IMR-90 (cell line): ENCODE measurements at regions not wholly inside any gene's neighbourhood (a gene's known extent, or its start where the extent isn't known, plus 50 kb on each side); places are given as distances from the start of the nearest gene placed in this dataset.

Experiments
- ATAC-seq: fragments of 200-7000 bp; cut with Tn5 transposase; 2 replicates; pipeline ENCODE4 v1.9.1; 2020; ENCODE audit warnings: low read depth, mild to moderate bottlenecking, moderate library complexity
- BruUV-seq: library from RNA; stranded (reverse); fragments of 400-500 nt; replicated peaks from 2 replicates; lab custom pipeline; 2021; lab: Mats Ljungman, UMichigan
- CTCF ChIA-PET: fragments of 300-600 bp; formaldehyde crosslinking; extraction: SDS; loops from one replicate; lab custom pipeline; 2021; ENCODE audit warnings: antibody characterized with exemption; lab: Yijun Ruan, JAX
- POLR2A ChIA-PET: fragments of 300-600 bp; sonication (Branson Sonifier 250); formaldehyde crosslinking; loops from one replicate; lab custom pipeline; 2022; ENCODE audit warnings: antibody characterized with exemption; ENCODE audit not compliant: unreplicated experiment; lab: Charles Lee
- DNase-seq: peaks from one replicate; pipeline ENCODE4 v3.0.0; 2013
- H2AFZ ChIP-seq: replicated peaks from 2 replicates; pipeline ENCODE3; 2013; ENCODE audit warnings: low read length, mild to moderate bottlenecking; ENCODE audit not compliant: poor library complexity
- H2AK5ac ChIP-seq: 2 replicates; pipeline ENCODE4 v1.6.1; 2013; ENCODE audit warnings: low read depth, low read length, inconsistent platforms
- H2AK9ac ChIP-seq: replicated peaks from 2 replicates; pipeline ENCODE3; 2013; ENCODE audit warnings: mild to moderate bottlenecking, low read depth, low read length, moderate library complexity; ENCODE audit not compliant: poor library complexity
- H2BK120ac ChIP-seq: 2 replicates; pipeline ENCODE4 v1.6.1; 2013; ENCODE audit warnings: low read depth, low read length, inconsistent platforms
- H2BK15ac ChIP-seq: 3 replicates; pipeline ENCODE4 v1.6.1; 2013; ENCODE audit warnings: low read depth, low read length, inconsistent platforms
- H2BK20ac ChIP-seq: 2 replicates; pipeline ENCODE4 v1.6.1; 2013; ENCODE audit warnings: low read depth, mild to moderate bottlenecking, inconsistent platforms, low read length, moderate library complexity
- H2BK5ac ChIP-seq: 2 replicates; pipeline ENCODE4 v1.6.1; 2013; ENCODE audit warnings: mild to moderate bottlenecking, low read depth, low read length, inconsistent platforms; ENCODE audit not compliant: poor library complexity, severe bottlenecking
- H3K14ac ChIP-seq: replicated peaks from 2 replicates; pipeline ENCODE4 v1.6.1; 2013; ENCODE audit warnings: low read depth, low read length, inconsistent platforms
- H3K18ac ChIP-seq: 2 replicates; pipeline ENCODE4 v1.6.1; 2013; ENCODE audit warnings: low read depth, low read length, control low read depth
- H3K23ac ChIP-seq: 2 replicates; pipeline ENCODE4 v1.6.1; 2013; ENCODE audit warnings: low read depth, low read length, inconsistent platforms
- H3K27ac ChIP-seq: 2 replicates; pipeline ENCODE4 v1.5.1; 2013; ENCODE audit warnings: mild to moderate bottlenecking, control low read depth, low read length; ENCODE audit not compliant: insufficient read depth
- H3K27me3 ChIP-seq: 2 replicates; pipeline ENCODE4 v1.6.1; 2013; ENCODE audit warnings: low read length; ENCODE audit not compliant: control insufficient read depth, insufficient read depth
- H3K36me3 ChIP-seq: 2 replicates; pipeline ENCODE4 v1.6.1; 2013; ENCODE audit warnings: low read length, mixed read lengths; ENCODE audit not compliant: control insufficient read depth, insufficient read depth
- H3K4ac ChIP-seq: 2 replicates; pipeline ENCODE4 v1.6.1; 2013; ENCODE audit warnings: low read depth, low read length, inconsistent platforms
- H3K4me1 ChIP-seq: 2 replicates; pipeline ENCODE4 v1.6.1; 2013; ENCODE audit warnings: low read length, mixed read lengths; ENCODE audit not compliant: control insufficient read depth, insufficient read depth
- H3K4me2 ChIP-seq: 2 replicates; pipeline ENCODE4 v1.6.1; 2013; ENCODE audit warnings: low read depth, mild to moderate bottlenecking, control low read depth, low read length, moderate library complexity
- H3K4me3 ChIP-seq: 2 replicates; pipeline ENCODE4 v1.5.1; 2013; ENCODE audit warnings: low read depth, mild to moderate bottlenecking, control low read depth, low read length, moderate library complexity; ENCODE audit not compliant: insufficient read depth
- H3K56ac ChIP-seq: 2 replicates; pipeline ENCODE4 v1.6.1; 2013; ENCODE audit warnings: low read length, inconsistent platforms; ENCODE audit not compliant: insufficient read depth; ENCODE audit errors: extremely low read depth
- H3K79me1 ChIP-seq, 2 experiments: 2 replicates each; pipeline ENCODE4 v1.6.1; 2013; ENCODE audit warnings: low read length in 2 of 2, inconsistent platforms in 1 of 2, low read depth in 1 of 2
- H3K9ac ChIP-seq: 2 replicates; pipeline ENCODE4 v1.6.1; 2013; ENCODE audit warnings: low read depth, low read length, control low read depth
- H3K9me1 ChIP-seq: 2 replicates; pipeline ENCODE4 v1.6.1; 2013; ENCODE audit warnings: low read length, inconsistent platforms; ENCODE audit not compliant: insufficient read depth
- H3K9me3 ChIP-seq: 2 replicates; pipeline ENCODE4 v1.6.1; 2013; ENCODE audit warnings: low read length; ENCODE audit not compliant: control insufficient read depth, insufficient read depth
- H4K20me1 ChIP-seq: 2 replicates; pipeline ENCODE4 v1.6.1; 2013; ENCODE audit warnings: low read length, inconsistent platforms; ENCODE audit not compliant: insufficient read depth
- H4K5ac ChIP-seq: 2 replicates; pipeline ENCODE4 v1.6.1; 2013; ENCODE audit warnings: mild to moderate bottlenecking, low read depth, low read length, control low read depth
- H4K8ac ChIP-seq, 2 experiments: 2 replicates each; pipeline ENCODE4 v1.6.1; 2013; ENCODE audit warnings: low read depth in 2 of 2, low read length in 2 of 2, control low read depth in 1 of 2, inconsistent platforms in 1 of 2
- H4K91ac ChIP-seq: 2 replicates; pipeline ENCODE4 v1.6.1; 2013; ENCODE audit warnings: low read depth, low read length, inconsistent platforms; ENCODE audit not compliant: insufficient read depth
- BHLHE40 ChIP-seq: fragments of 150-350 bp; IDR thresholded peaks from 2 replicates; pipeline ENCODE4 v1.6.1; 2016; ENCODE audit warnings: mild to moderate bottlenecking, low read depth, low read length
- CEBPB ChIP-seq: IDR thresholded peaks from 2 replicates; pipeline ENCODE4 v1.6.1; 2012; ENCODE audit warnings: low read depth, low read length, improper control_type of control experiment
- CHD1 ChIP-seq: IDR thresholded peaks from 2 replicates; pipeline ENCODE4 v1.6.1; 2012; ENCODE audit warnings: low read depth, low read length, improper control_type of control experiment
- MAFK ChIP-seq: IDR thresholded peaks from 2 replicates; pipeline ENCODE4 v1.6.1; 2012; ENCODE audit warnings: low read depth, low read length, improper control_type of control experiment
- MAZ ChIP-seq: IDR thresholded peaks from 2 replicates; pipeline ENCODE4 v1.6.1; 2012; ENCODE audit warnings: low read depth, mild to moderate bottlenecking, low read length, improper control_type of control experiment, moderate library complexity, borderline replicate concordance
- MXI1 ChIP-seq: IDR thresholded peaks from 2 replicates; pipeline ENCODE4 v1.6.1; 2012; ENCODE audit warnings: low read depth, mild to moderate bottlenecking, low read length, moderate library complexity, borderline replicate concordance
- NFE2L2 ChIP-seq: fragments of 150-350 bp; IDR thresholded peaks from 2 replicates; pipeline ENCODE4 v1.6.1; 2016; ENCODE audit warnings: low read depth, mild to moderate bottlenecking, low read length
- POLR2A ChIP-seq: IDR thresholded peaks from 2 replicates; pipeline ENCODE4 v1.6.1; 2012; ENCODE audit warnings: mild to moderate bottlenecking, low read depth, low read length
- RAD21 ChIP-seq: IDR thresholded peaks from 2 replicates; pipeline ENCODE4 v1.6.1; 2012; ENCODE audit warnings: low read length, improper control_type of control experiment
- RCOR1 ChIP-seq: IDR thresholded peaks from 2 replicates; pipeline ENCODE4 v1.6.1; 2012; ENCODE audit warnings: mild to moderate bottlenecking, low read length, improper control_type of control experiment; ENCODE audit not compliant: insufficient replicate concordance
- RFX5 ChIP-seq: IDR thresholded peaks from 2 replicates; pipeline ENCODE4 v1.8.0; 2012; ENCODE audit warnings: low read depth, mild to moderate bottlenecking, low read length, moderate library complexity
- SMC3 ChIP-seq: fragments of 150-350 bp; IDR thresholded peaks from 2 replicates; pipeline ENCODE4 v1.6.1; 2016; ENCODE audit warnings: low read depth, mild to moderate bottlenecking, antibody characterized with exemption, low read length, moderate library complexity
- WGBS, 2 experiments: methylation state at CpG; one replicate each; pipeline versions ENCODE4 v1.1.5 to v1.1.7; 2013; ENCODE audit warnings: missing lambda C conversion rate in 2 of 2; ENCODE audit not compliant: insufficient read length in 1 of 2; ENCODE audit errors: extremely low coverage in 2 of 2; 5-methylcytosine and 5-hydroxymethylcytosine counted together
- dilution Hi-C: fragments of 300-500 bp; cut with HindIII; formaldehyde crosslinking; loops from one replicate; pipeline ENCODE4 v1.14.3; 2018; ENCODE audit warnings: low sequenced_read_pairs; ENCODE audit not compliant: unreplicated experiment
- in situ Hi-C: fragments of 300-500 bp; cut with MboI; formaldehyde crosslinking; loops from 3 replicates; pipeline ENCODE4 v1.14.3; 2019; ENCODE audit warnings: low sequenced_read_pairs, inconsistent platforms, mixed read lengths
- intact Hi-C: fragments of 100-400 bp; cut with micrococcal nuclease; formaldehyde crosslinking; loops from 2 replicates; pipeline ENCODE4 v1.10.0; 2022
- TF ChIP-seq, protein P1 (sequence below): conservative IDR thresholded peaks from 2 replicates; pipeline ENCODE4 v1.5.1; 2012; ENCODE audit warnings: mild to moderate bottlenecking, low read depth, low read length, improper control_type of control experiment
- TF ChIP-seq, protein P2 (sequence below): fragments of 150-350 bp; IDR thresholded peaks from 2 replicates; pipeline ENCODE4 v1.6.1; 2017; ENCODE audit warnings: mild to moderate bottlenecking, antibody characterized with exemption, low read length, low read depth
- TF ChIP-seq, protein P3 (sequence below): fragments of 150-350 bp; IDR thresholded peaks from 2 replicates; pipeline ENCODE4 v1.6.1; 2016; ENCODE audit warnings: low read depth, mild to moderate bottlenecking, low read length, moderate library complexity, borderline replicate concordance

DNA sequence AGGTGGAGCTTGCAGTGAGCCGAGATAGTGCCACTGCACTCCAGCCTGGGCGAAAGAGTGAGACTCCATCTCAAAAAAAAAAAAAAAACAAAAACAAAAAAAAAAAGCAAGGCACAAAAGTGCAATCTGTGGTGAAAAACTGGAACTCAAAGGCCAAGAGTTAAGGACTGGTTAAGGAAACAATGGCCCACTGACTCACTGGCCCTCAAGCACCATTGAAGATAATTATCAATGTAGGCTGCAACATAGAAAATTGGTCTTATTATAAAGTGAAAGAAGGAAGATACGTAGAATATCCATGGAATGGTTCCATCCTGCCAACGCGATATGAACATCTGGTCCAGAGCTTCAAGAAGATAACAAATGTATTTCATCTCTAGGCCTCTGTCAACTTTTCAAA lies 444.2 kb downstream of the SOX9 start:
- dilution Hi-C loops (no loop called here), intact Hi-C loops (no loop called here), in situ Hi-C loops (loop anchor here (10.0 to 25.0 kb wide), 2 partner anchors 422 to 620 kb away; no protein-coding TSS in a partner anchor)
- Histone ChIP-seq H3K9me1 (peaks cover 8% of the 10 kb centered on the region; the same call in 1 of the 2 replicates), H2AK9ac (no peak overlapping the region), H2BK15ac (no peak overlapping the region), H3K79me1 (peaks cover 28 to 61% of the 10 kb centered on the region in 2 experiments), H3K4me3 (no peak overlapping the region), H3K27me3 (no peaks in the 10 kb centered on the region), H2BK20ac (no peak overlapping the region), H3K36me3 (no peaks in the 10 kb centered on the region), H3K14ac (no peak overlapping the region), H3K4ac (no peak overlapping the region), H4K8ac (no peak overlapping the region), H3K9me3 (no peaks in the 10 kb centered on the region), H2BK5ac (no peak overlapping the region), H4K5ac (no peak overlapping the region), H4K20me1 (peaks cover 8% of the 10 kb centered on the region), H3K4me2 (no peak overlapping the region), H3K9ac (no peak overlapping the region), H2BK120ac (no peak overlapping the region), H3K4me1 (peaks cover 9% of the 10 kb centered on the region; the same call in 1 of the 2 replicates), H4K91ac (no peak overlapping the region), H2AFZ (no peak overlapping the region), H3K56ac (no peak overlapping the region), H3K18ac (no peak overlapping the region), H3K23ac (no peak overlapping the region), H2AK5ac (no peak overlapping the region), H3K27ac (no peak overlapping the region)
- no peak for DNase-seq
- ChIA-PET CTCF (interaction anchor here (1.2 kb wide), 1 partner anchor 27 kb away, joined by 5 read pairs; no protein-coding TSS in a partner anchor), POLR2A (no interaction called here)
- ATAC-seq = no peak
- TF ChIP-seq MXI1 (no peak), POLR2A (no peak), RFX5 (no peak), RAD21 (no peak), MAZ (no peak), RCOR1 (no peak), MAFK (no peak), CHD1 (no peak), BHLHE40 (no peak), SMC3 (no peak), CEBPB (no peak), NFE2L2 (no peak)
- TF ChIP-seq, protein P1, sequence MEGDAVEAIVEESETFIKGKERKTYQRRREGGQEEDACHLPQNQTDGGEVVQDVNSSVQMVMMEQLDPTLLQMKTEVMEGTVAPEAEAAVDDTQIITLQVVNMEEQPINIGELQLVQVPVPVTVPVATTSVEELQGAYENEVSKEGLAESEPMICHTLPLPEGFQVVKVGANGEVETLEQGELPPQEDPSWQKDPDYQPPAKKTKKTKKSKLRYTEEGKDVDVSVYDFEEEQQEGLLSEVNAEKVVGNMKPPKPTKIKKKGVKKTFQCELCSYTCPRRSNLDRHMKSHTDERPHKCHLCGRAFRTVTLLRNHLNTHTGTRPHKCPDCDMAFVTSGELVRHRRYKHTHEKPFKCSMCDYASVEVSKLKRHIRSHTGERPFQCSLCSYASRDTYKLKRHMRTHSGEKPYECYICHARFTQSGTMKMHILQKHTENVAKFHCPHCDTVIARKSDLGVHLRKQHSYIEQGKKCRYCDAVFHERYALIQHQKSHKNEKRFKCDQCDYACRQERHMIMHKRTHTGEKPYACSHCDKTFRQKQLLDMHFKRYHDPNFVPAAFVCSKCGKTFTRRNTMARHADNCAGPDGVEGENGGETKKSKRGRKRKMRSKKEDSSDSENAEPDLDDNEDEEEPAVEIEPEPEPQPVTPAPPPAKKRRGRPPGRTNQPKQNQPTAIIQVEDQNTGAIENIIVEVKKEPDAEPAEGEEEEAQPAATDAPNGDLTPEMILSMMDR = no peak
- TF ChIP-seq, protein P2, sequence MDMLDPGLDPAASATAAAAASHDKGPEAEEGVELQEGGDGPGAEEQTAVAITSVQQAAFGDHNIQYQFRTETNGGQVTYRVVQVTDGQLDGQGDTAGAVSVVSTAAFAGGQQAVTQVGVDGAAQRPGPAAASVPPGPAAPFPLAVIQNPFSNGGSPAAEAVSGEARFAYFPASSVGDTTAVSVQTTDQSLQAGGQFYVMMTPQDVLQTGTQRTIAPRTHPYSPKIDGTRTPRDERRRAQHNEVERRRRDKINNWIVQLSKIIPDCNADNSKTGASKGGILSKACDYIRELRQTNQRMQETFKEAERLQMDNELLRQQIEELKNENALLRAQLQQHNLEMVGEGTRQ = no peak
- TF ChIP-seq, protein P3, sequence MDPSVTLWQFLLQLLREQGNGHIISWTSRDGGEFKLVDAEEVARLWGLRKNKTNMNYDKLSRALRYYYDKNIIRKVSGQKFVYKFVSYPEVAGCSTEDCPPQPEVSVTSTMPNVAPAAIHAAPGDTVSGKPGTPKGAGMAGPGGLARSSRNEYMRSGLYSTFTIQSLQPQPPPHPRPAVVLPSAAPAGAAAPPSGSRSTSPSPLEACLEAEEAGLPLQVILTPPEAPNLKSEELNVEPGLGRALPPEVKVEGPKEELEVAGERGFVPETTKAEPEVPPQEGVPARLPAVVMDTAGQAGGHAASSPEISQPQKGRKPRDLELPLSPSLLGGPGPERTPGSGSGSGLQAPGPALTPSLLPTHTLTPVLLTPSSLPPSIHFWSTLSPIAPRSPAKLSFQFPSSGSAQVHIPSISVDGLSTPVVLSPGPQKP = no peak
- BruUV-seq = no TSS peak
- WGBS, 2 experiments = 83% methylated on average over 2 of the region's 5 CpGs; no CpG with 5 or more reads in 1 of the 2 experiments
